ENCODE measurements at regions not wholly inside any gene's neighbourhood (a gene's known extent, or its start where the extent isn't known, plus 50 kb on each side); places are given as distances from the start of the nearest gene placed in this dataset.

DNA sequence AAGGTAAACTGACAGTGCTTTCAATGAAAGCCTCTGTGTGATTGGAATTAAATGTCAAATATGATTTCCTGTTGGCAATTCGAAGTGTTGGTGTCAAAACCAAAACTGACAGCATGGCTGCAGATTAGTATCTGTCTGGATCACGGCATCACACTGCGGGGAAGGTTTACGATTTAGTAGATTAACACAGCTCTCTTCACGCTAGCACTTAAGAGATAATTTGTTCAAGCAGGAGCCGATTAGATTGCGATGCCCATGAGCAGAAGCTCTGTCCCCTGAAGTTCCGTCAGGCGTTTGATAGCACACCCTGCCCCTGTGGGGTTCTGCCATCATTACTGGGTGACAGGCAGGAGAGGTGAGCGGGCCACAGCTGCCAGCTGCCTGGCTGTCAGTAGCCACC is 279.5 kb upstream of the AUTS2 start:
- no peaks in the 10 kb centered on the region for H3K4me1 ChIP-seq
- TF ChIP-seq, protein P1, sequence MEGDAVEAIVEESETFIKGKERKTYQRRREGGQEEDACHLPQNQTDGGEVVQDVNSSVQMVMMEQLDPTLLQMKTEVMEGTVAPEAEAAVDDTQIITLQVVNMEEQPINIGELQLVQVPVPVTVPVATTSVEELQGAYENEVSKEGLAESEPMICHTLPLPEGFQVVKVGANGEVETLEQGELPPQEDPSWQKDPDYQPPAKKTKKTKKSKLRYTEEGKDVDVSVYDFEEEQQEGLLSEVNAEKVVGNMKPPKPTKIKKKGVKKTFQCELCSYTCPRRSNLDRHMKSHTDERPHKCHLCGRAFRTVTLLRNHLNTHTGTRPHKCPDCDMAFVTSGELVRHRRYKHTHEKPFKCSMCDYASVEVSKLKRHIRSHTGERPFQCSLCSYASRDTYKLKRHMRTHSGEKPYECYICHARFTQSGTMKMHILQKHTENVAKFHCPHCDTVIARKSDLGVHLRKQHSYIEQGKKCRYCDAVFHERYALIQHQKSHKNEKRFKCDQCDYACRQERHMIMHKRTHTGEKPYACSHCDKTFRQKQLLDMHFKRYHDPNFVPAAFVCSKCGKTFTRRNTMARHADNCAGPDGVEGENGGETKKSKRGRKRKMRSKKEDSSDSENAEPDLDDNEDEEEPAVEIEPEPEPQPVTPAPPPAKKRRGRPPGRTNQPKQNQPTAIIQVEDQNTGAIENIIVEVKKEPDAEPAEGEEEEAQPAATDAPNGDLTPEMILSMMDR (IDR thresholded peaks at IDR 0.05) = no peak
- no peak for TF ChIP-seq POLR2A (IDR thresholded peaks at IDR 0.05)
- no peak overlapping the region for H3K4me3 ChIP-seq
- H3K27ac ChIP-seq = no peak overlapping the region
- no peaks in the 10 kb centered on the region for H3K36me3 ChIP-seq
- 81% methylated on average over 10 of the region's 10 CpGs for WGBS
- no peaks in the 10 kb centered on the region for H3K27me3 ChIP-seq
- DNase-seq (ENCODE audit: low spot score in 2 of 2) = no peak
- H3K9me3 ChIP-seq = no peaks in the 10 kb centered on the region

DNA sequence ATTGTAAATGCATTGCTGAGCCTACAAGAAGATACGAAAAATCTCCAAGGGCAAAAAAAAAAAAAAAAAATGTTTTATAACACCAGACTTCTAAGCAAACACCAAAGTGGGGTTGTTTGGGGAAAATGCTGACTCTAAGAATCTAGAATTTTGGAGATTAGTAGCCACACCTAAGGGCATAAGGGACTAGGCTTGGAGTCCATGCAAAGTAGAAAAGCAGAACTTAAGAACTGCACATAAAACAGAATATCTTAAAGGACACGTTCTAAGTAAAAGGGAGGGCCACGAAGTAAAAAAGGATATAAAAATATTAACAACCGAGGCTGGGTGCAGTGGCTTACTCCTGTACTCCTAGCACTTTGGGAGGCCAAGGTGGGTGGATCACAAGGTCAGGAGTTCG is 269.8 kb upstream of the AUTS2 start:
- Histone ChIP-seq H3K9me3 (no peaks in the 10 kb centered on the region), H3K4me1 (no peaks in the 10 kb centered on the region), H3K27ac (no peak overlapping the region), H3K4me3 (no peak overlapping the region), H3K36me3 (no peaks in the 10 kb centered on the region), H3K27me3 (no peaks in the 10 kb centered on the region)
- no peak for DNase-seq (ENCODE audit: low spot score in 2 of 2)
- TF ChIP-seq, protein P1 (IDR thresholded peaks at IDR 0.05) = no peak
- no peak for TF ChIP-seq EP300 (IDR thresholded peaks at IDR 0.05)
- TF ChIP-seq POLR2AphosphoS5 (IDR thresholded peaks at IDR 0.05) = no peak
- TF ChIP-seq POLR2A (IDR thresholded peaks at IDR 0.05) = no peak
- WGBS = 68% methylated on average over 5 of the region's 5 CpGs

DNA sequence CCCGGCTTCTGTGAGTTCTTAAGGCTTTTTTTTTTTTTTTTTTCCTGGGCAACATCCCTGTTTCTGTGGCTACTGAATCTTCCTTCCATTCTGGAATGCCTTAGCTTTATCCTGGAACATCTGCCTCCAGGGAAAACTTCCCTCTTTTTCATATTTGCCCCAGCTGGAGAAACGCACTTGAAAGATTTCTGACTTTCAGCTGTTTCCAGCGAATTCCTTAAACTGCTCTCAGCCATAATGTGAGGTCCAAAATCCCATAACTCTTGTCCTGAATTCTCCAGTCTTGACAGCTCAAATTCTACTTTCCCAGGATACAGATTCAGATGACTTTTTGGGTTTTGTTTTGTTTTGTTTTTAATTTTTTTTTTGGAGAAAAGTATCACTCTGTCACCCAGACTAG is 263.6 kb upstream of the AUTS2 start:
- H3K4me3 ChIP-seq = no peak overlapping the region
- peaks cover 9% of the 10 kb centered on the region for H3K27me3 ChIP-seq
- H3K9me3 ChIP-seq = no peaks in the 10 kb centered on the region
- H3K27ac ChIP-seq = no peak overlapping the region
- 55% methylated on average over 3 of the region's 3 CpGs for WGBS
- no peaks in the 10 kb centered on the region for H3K36me3 ChIP-seq
- no peaks in the 10 kb centered on the region for H3K4me1 ChIP-seq
- no peak for DNase-seq (ENCODE audit: low spot score in 2 of 2)
- TF ChIP-seq POLR2AphosphoS5 (IDR thresholded peaks at IDR 0.05) (no peak), POLR2A (IDR thresholded peaks at IDR 0.05) (no peak), EP300 (IDR thresholded peaks at IDR 0.05) (no peak)
- TF ChIP-seq, protein P1 (IDR thresholded peaks at IDR 0.05) = no peak

DNA sequence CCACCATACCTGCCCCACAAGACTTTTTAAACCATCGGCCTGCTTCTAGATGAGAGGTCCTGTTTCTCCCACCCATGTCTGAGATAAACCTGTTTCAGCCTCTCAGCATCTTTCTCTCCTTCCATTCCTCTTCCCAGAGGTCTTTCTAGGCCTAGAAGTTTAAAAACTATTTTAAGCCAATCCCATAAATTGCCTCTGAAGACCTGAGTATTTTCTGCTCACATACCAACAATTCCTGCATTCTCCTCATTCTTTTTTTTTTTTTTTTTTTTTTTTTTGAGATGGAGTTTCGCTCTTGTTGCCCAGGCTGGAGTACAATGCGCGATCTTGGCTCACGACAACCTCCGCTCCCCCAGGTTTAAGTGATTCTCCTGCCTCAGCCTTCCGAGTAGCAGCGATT is 262.9 kb upstream of the AUTS2 start:
- H3K27me3 ChIP-seq = peaks cover 9% of the 10 kb centered on the region
- H3K36me3 ChIP-seq = no peaks in the 10 kb centered on the region
- no peak for DNase-seq (ENCODE audit: low spot score in 2 of 2)
- H3K27ac ChIP-seq = no peak overlapping the region
- no peaks in the 10 kb centered on the region for H3K9me3 ChIP-seq
- TF ChIP-seq POLR2AphosphoS5 (IDR thresholded peaks at IDR 0.05) (no peak), POLR2A (IDR thresholded peaks at IDR 0.05) (no peak)
- TF ChIP-seq, protein P1 (IDR thresholded peaks at IDR 0.05) = no peak
- no peak overlapping the region for H3K4me3 ChIP-seq
- no peaks in the 10 kb centered on the region for H3K4me1 ChIP-seq
- WGBS = 92% methylated on average over 8 of the region's 8 CpGs

DNA sequence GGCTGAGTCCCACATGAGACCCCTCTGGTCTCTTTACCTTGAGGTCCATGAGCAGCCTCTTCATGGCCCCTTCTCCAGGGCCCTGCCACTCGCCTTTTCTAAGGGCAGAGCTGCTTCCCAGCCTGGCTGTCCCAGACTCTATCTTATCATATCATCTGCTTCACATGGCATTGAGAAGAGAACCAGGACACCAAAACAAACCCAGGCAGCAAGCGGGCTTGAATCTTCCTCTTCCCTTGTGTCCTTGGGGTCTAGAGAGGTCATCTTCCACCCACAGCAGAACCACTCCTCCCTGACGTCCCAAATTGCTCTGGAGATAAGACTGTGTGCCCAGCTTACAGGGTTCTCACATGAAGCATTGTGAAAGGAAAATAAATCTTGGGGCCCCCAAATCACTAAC is 261.3 kb upstream of the AUTS2 start:
- no peaks in the 10 kb centered on the region for H3K9me3 ChIP-seq
- 85% methylated on average over 3 of the region's 3 CpGs for WGBS
- H3K4me3 ChIP-seq = no peak overlapping the region
- no peaks in the 10 kb centered on the region for H3K36me3 ChIP-seq
- H3K27ac ChIP-seq = no peak overlapping the region
- TF ChIP-seq, protein P1 (IDR thresholded peaks at IDR 0.05) = no peak
- TF ChIP-seq POLR2A (IDR thresholded peaks at IDR 0.05) = no peak
- TF ChIP-seq EP300 (IDR thresholded peaks at IDR 0.05) = no peak
- TF ChIP-seq POLR2AphosphoS5 (IDR thresholded peaks at IDR 0.05) = no peak
- no peak for DNase-seq (ENCODE audit: low spot score in 2 of 2)
- peaks cover 9% of the 10 kb centered on the region for H3K27me3 ChIP-seq
- H3K4me1 ChIP-seq = no peaks in the 10 kb centered on the region
